ENCODE measurements at regions not wholly inside any gene's neighbourhood (a gene's known extent, or its start where the extent isn't known, plus 50 kb on each side); places are given as distances from the start of the nearest gene placed in this dataset.

GRCh38 chr19:28401739-28402424 is 811.1 kb downstream of the UQCRFS1 start:
- WGBS = 84% methylated on average over 8 of the region's 8 CpGs
- Histone ChIP-seq H3K9ac (ENCODE audit: low read depth, low read length) (no peak overlapping the region), H3K27me3 (ENCODE audit: insufficient read depth, low read length) (no peaks in the 10 kb centered on the region), H3K4me3 (ENCODE audit: low read length) (no peak overlapping the region), H3K36me3 (ENCODE audit: insufficient read depth, low read length) (no peaks in the 10 kb centered on the region), H3K4me1 (ENCODE audit: insufficient read depth, low read length) (0 out of 2 replicates have a peak, but pooled peaks cover 4% of the 10 kb centered on the region), H3K9me3 (ENCODE audit: insufficient read depth, low read depth, low read length) (no peaks in the 10 kb centered on the region), H3K27ac (ENCODE audit: low read depth, low read length) (no peak overlapping the region)

GRCh38 chr19:28400953-28401671 is 811.8 kb downstream of the UQCRFS1 start:
- 81% methylated on average over 5 of the region's 5 CpGs for whole genome bisulfite sequencing
- Histone ChIP-seq H3K4me3 (ENCODE audit: low read length) (no peak overlapping the region), H3K27me3 (ENCODE audit: insufficient read depth, low read length) (no peaks in the 10 kb centered on the region), H3K9me3 (ENCODE audit: insufficient read depth, low read depth, low read length) (no peaks in the 10 kb centered on the region), H3K9ac (ENCODE audit: low read depth, low read length) (no peak overlapping the region), H3K27ac (ENCODE audit: low read depth, low read length) (no peak overlapping the region), H3K36me3 (ENCODE audit: insufficient read depth, low read length) (no peaks in the 10 kb centered on the region), H3K4me1 (ENCODE audit: insufficient read depth, low read length) (0 out of 2 replicates have a peak, but pooled peaks cover 7% of the 10 kb centered on the region)

GRCh38 chr19:28399187-28399586 is 813.8 kb downstream of the UQCRFS1 start:
- peaks cover 20% of the 10 kb centered on the region for H3K4me1 ChIP-seq (ENCODE audit: insufficient read depth, low read length)
- WGBS = 100% methylated on average over 1 of the region's 1 CpG
- H3K27ac ChIP-seq (ENCODE audit: low read depth, low read length) = no peak overlapping the region
- H3K9ac ChIP-seq (ENCODE audit: low read depth, low read length) = no peak overlapping the region
- no peaks in the 10 kb centered on the region for H3K27me3 ChIP-seq (ENCODE audit: insufficient read depth, low read length)
- H3K36me3 ChIP-seq (ENCODE audit: insufficient read depth, low read length) = no peaks in the 10 kb centered on the region
- H3K9me3 ChIP-seq (ENCODE audit: insufficient read depth, low read depth, low read length) = no peaks in the 10 kb centered on the region
- no peak overlapping the region for H3K4me3 ChIP-seq (ENCODE audit: low read length)

- Histone ChIP-seq H3K9ac (ENCODE audit: low read depth, low read length) (no peak overlapping the region), H3K4me3 (ENCODE audit: low read length) (no peak overlapping the region), H3K27me3 (ENCODE audit: insufficient read depth, low read length) (no peaks in the 10 kb centered on the region), H3K27ac (ENCODE audit: low read depth, low read length) (no peak overlapping the region), H3K36me3 (ENCODE audit: insufficient read depth, low read length) (no peaks in the 10 kb centered on the region), H3K9me3 (ENCODE audit: insufficient read depth, low read depth, low read length) (no peaks in the 10 kb centered on the region), H3K4me1 (ENCODE audit: insufficient read depth, low read length) (peaks cover 32% of the 10 kb centered on the region)
- 98% methylated on average over 5 of the region's 5 CpGs for WGBS
Observed at GRCh38 chr19:28397800-28398199, 815.2 kb downstream of the UQCRFS1 start.

GRCh38 chr19:28397306-28397705 is 815.6 kb downstream of the UQCRFS1 start:
- 94% methylated on average over 10 of the region's 10 CpGs for WGBS
- H3K27ac ChIP-seq (ENCODE audit: low read depth, low read length) = no peak overlapping the region
- H3K4me1 ChIP-seq (ENCODE audit: insufficient read depth, low read length) = peaks cover 33% of the 10 kb centered on the region
- no peak overlapping the region for H3K9ac ChIP-seq (ENCODE audit: low read depth, low read length)
- H3K27me3 ChIP-seq (ENCODE audit: insufficient read depth, low read length) = no peaks in the 10 kb centered on the region
- H3K36me3 ChIP-seq (ENCODE audit: insufficient read depth, low read length) = no peaks in the 10 kb centered on the region
- no peaks in the 10 kb centered on the region for H3K9me3 ChIP-seq (ENCODE audit: insufficient read depth, low read depth, low read length)
- no peak overlapping the region for H3K4me3 ChIP-seq (ENCODE audit: low read length)

- no peaks in the 10 kb centered on the region for H3K9me3 ChIP-seq (ENCODE audit: insufficient read depth, low read depth, low read length)
- peaks cover 35% of the 10 kb centered on the region for H3K4me1 ChIP-seq (ENCODE audit: insufficient read depth, low read length)
Observed at GRCh38 chr19:28396287-28396831, 816.6 kb downstream of the UQCRFS1 start.

GRCh38 chr19:28394725-28395124 is 818.2 kb downstream of the UQCRFS1 start:
- H3K27me3 ChIP-seq (ENCODE audit: insufficient read depth, low read length) = no peaks in the 10 kb centered on the region
- H3K27ac ChIP-seq (ENCODE audit: low read depth, low read length) = peak overlapping the region; percentile 56; the same call in 1 of the 2 replicates
- no peaks in the 10 kb centered on the region for H3K9me3 ChIP-seq (ENCODE audit: insufficient read depth, low read depth, low read length)
- H3K36me3 ChIP-seq (ENCODE audit: insufficient read depth, low read length) = no peaks in the 10 kb centered on the region
- H3K4me3 ChIP-seq (ENCODE audit: low read length) = no peak overlapping the region
- peak overlapping the region; percentile 11; the same call in 1 of the 2 replicates for H3K9ac ChIP-seq (ENCODE audit: low read depth, low read length)
- WGBS = 65% methylated on average over 4 of the region's 4 CpGs
- H3K4me1 ChIP-seq (ENCODE audit: insufficient read depth, low read length) = peaks cover 34% of the 10 kb centered on the region

More at GRCh38 chr19:28396287-28396831, 816.6 kb downstream of the UQCRFS1 start:
- no peaks in the 10 kb centered on the region for H3K36me3 ChIP-seq (ENCODE audit: insufficient read depth, low read length)
- 81% methylated on average over 13 of the region's 13 CpGs for WGBS
- H3K27me3 ChIP-seq (ENCODE audit: insufficient read depth, low read length) = no peaks in the 10 kb centered on the region
- H3K4me3 ChIP-seq (ENCODE audit: low read length) = no peak overlapping the region
- H3K9ac ChIP-seq (ENCODE audit: low read depth, low read length) = no peak overlapping the region
- H3K27ac ChIP-seq (ENCODE audit: low read depth, low read length) = no peak overlapping the region

GRCh38 chr19:28393574-28394336 is 819.2 kb downstream of the UQCRFS1 start:
- Histone ChIP-seq H3K9ac (ENCODE audit: low read depth, low read length) (no peak overlapping the region), H3K27ac (ENCODE audit: low read depth, low read length) (peak overlapping the region; percentile 56; the same call in 1 of the 2 replicates), H3K9me3 (ENCODE audit: insufficient read depth, low read depth, low read length) (no peaks in the 10 kb centered on the region), H3K4me3 (ENCODE audit: low read length) (no peak overlapping the region), H3K36me3 (ENCODE audit: insufficient read depth, low read length) (no peaks in the 10 kb centered on the region), H3K27me3 (ENCODE audit: insufficient read depth, low read length) (no peaks in the 10 kb centered on the region), H3K4me1 (ENCODE audit: insufficient read depth, low read length) (peaks cover 34% of the 10 kb centered on the region)
- 49% methylated on average over 10 of the region's 10 CpGs for WGBS

GRCh38 chr19:28388988-28389387 is 824.0 kb downstream of the UQCRFS1 start:
- 95% methylated on average over 2 of the region's 3 CpGs for WGBS
- H3K4me3 ChIP-seq (ENCODE audit: low read length) = no peak overlapping the region
- H3K27me3 ChIP-seq (ENCODE audit: insufficient read depth, low read length) = no peaks in the 10 kb centered on the region
- no peak overlapping the region for H3K9ac ChIP-seq (ENCODE audit: low read depth, low read length)
- H3K9me3 ChIP-seq (ENCODE audit: insufficient read depth, low read depth, low read length) = no peaks in the 10 kb centered on the region
- no peak overlapping the region for H3K27ac ChIP-seq (ENCODE audit: low read depth, low read length)
- peaks cover 16% of the 10 kb centered on the region for H3K4me1 ChIP-seq (ENCODE audit: insufficient read depth, low read length)
- H3K36me3 ChIP-seq (ENCODE audit: insufficient read depth, low read length) = no peaks in the 10 kb centered on the region

GRCh38 chr19:28387507-28387906 is 825.4 kb downstream of the UQCRFS1 start:
- 81% methylated on average over 2 of the region's 4 CpGs for WGBS
- Histone ChIP-seq H3K4me1 (ENCODE audit: insufficient read depth, low read length) (0 out of 2 replicates have a peak, but pooled peaks cover 6% of the 10 kb centered on the region), H3K27me3 (ENCODE audit: insufficient read depth, low read length) (no peaks in the 10 kb centered on the region), H3K9ac (ENCODE audit: low read depth, low read length) (no peak overlapping the region), H3K4me3 (ENCODE audit: low read length) (no peak overlapping the region), H3K27ac (ENCODE audit: low read depth, low read length) (no peak overlapping the region), H3K36me3 (ENCODE audit: insufficient read depth, low read length) (no peaks in the 10 kb centered on the region), H3K9me3 (ENCODE audit: insufficient read depth, low read depth, low read length) (no peaks in the 10 kb centered on the region)

- 92% methylated on average over 4 of the region's 6 CpGs for WGBS
- Histone ChIP-seq H3K4me3 (ENCODE audit: low read length) (no peak overlapping the region), H3K27ac (ENCODE audit: low read depth, low read length) (no peak overlapping the region), H3K36me3 (ENCODE audit: insufficient read depth, low read length) (no peaks in the 10 kb centered on the region), H3K4me1 (ENCODE audit: insufficient read depth, low read length) (no peaks in the 10 kb centered on the region), H3K9me3 (ENCODE audit: insufficient read depth, low read depth, low read length) (no peaks in the 10 kb centered on the region), H3K9ac (ENCODE audit: low read depth, low read length) (no peak overlapping the region), H3K27me3 (ENCODE audit: insufficient read depth, low read length) (no peaks in the 10 kb centered on the region)
Observed at GRCh38 chr19:28386470-28386869, 826.5 kb downstream of the UQCRFS1 start.
